ENCODE measurements at regions not wholly inside any gene's neighbourhood (a gene's known extent, or its start where the extent isn't known, plus 50 kb on each side); places are given as distances from the start of the nearest gene placed in this dataset.

- TF ChIP-seq CHD7 (IDR thresholded peaks at IDR 0.05; ENCODE audit: insufficient replicate concordance, low read length) (no peak), MAFK (IDR thresholded peaks at IDR 0.05; ENCODE audit: low read depth, low read length) (no peak), E2F6 (IDR thresholded peaks at IDR 0.05) (no peak), KDM4A (IDR thresholded peaks at IDR 0.05; ENCODE audit: low read depth, low read length, severe bottlenecking) (no peak), JUN (IDR thresholded peaks at IDR 0.05; ENCODE audit: low read depth, low read length) (no peak), RFX5 (IDR thresholded peaks at IDR 0.05; ENCODE audit: borderline replicate concordance, low read depth, low read length) (no peak), POU5F1 (IDR thresholded peaks at IDR 0.05; ENCODE audit: low read depth, low read length) (no peak)
These were observed 353.1 kb upstream of the SPOCK3 start (continued) for GRCh38 chr4:167587361-167587760.
